ENCODE measurements at regions not wholly inside any gene's neighbourhood (a gene's known extent, or its start where the extent isn't known, plus 50 kb on each side); places are given as distances from the start of the nearest gene placed in this dataset.

GRCh38 chr12:67810166-67810565, 161.6 kb downstream of the DYRK2 start:
- TF ChIP-seq, protein P1, sequence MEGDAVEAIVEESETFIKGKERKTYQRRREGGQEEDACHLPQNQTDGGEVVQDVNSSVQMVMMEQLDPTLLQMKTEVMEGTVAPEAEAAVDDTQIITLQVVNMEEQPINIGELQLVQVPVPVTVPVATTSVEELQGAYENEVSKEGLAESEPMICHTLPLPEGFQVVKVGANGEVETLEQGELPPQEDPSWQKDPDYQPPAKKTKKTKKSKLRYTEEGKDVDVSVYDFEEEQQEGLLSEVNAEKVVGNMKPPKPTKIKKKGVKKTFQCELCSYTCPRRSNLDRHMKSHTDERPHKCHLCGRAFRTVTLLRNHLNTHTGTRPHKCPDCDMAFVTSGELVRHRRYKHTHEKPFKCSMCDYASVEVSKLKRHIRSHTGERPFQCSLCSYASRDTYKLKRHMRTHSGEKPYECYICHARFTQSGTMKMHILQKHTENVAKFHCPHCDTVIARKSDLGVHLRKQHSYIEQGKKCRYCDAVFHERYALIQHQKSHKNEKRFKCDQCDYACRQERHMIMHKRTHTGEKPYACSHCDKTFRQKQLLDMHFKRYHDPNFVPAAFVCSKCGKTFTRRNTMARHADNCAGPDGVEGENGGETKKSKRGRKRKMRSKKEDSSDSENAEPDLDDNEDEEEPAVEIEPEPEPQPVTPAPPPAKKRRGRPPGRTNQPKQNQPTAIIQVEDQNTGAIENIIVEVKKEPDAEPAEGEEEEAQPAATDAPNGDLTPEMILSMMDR (conservative IDR thresholded peaks at IDR 0.05; ENCODE audit: low read length): no peak
- TF ChIP-seq EZH2phosphoT487 (IDR thresholded peaks at IDR 0.05; ENCODE audit: borderline replicate concordance, low read depth, low read length): no peak
